GM10248 (cell line): ENCODE measurements at regions not wholly inside any gene's neighbourhood (a gene's known extent, or its start where the extent isn't known, plus 50 kb on each side); places are given as distances from the start of the nearest gene placed in this dataset.

Experiments
- CTCF ChIA-PET: fragments of 300-600 bp; sonication (Branson Sonifier 250); formaldehyde crosslinking; extraction: SDS; loops from one replicate; lab custom pipeline; 2021; ENCODE audit warnings: antibody characterized with exemption; lab: Yijun Ruan, JAX
- POLR2A ChIA-PET: fragments of 350-650 bp; sonication (Branson Sonifier 250); formaldehyde crosslinking; extraction: SDS; loops from one replicate; lab custom pipeline; 2020; ENCODE audit warnings: antibody characterized with exemption; lab: Yijun Ruan, JAX
- DNase-seq: peaks from one replicate; pipeline ENCODE4 v3.0.0; 2012; ENCODE audit errors: extremely low spot score
- CTCF ChIP-seq: IDR thresholded peaks from 2 replicates; pipeline ENCODE4 v1.5.1; 2012; ENCODE audit warnings: mild to moderate bottlenecking, low read depth; ENCODE audit errors: extremely low read depth, missing control alignments, control extremely low read depth

GRCh38 chr14:55819610-55820304, 239.8 kb downstream of the KTN1 start:
- CTCF ChIA-PET = no interaction called here
- POLR2A ChIA-PET = no interaction called here
- DNase-seq = peak; percentile 31
- TF ChIP-seq CTCF = no peak

GRCh38 chr14:55822906-55823305, 242.9 kb downstream of the KTN1 start:
- no peak for TF ChIP-seq CTCF
- POLR2A ChIA-PET = no interaction called here
- CTCF ChIA-PET = no interaction called here
- DNase-seq = no peak

GRCh38 chr14:55832122-55832911, 252.3 kb downstream of the KTN1 start:
- no peak for TF ChIP-seq CTCF
- POLR2A ChIA-PET = no interaction called here
- CTCF ChIA-PET = no interaction called here
- no peak for DNase-seq

GRCh38 chr14:55832974-55833373, 253.0 kb downstream of the KTN1 start:
- no peak for DNase-seq
- CTCF ChIA-PET = interaction anchor here (0.5 to 1.4 kb wide), 2 partner anchors 13 to 101 kb away, joined by 3 read pairs; no protein-coding TSS in a partner anchor
- POLR2A ChIA-PET = no interaction called here
- TF ChIP-seq CTCF = no peak

- ChIA-PET CTCF (no interaction called here), POLR2A (no interaction called here)
- TF ChIP-seq CTCF = no peak
- no peak for DNase-seq
These were observed 254.4 kb downstream of the KTN1 start for GRCh38 chr14:55834390-55834789.

- ChIA-PET POLR2A (no interaction called here), CTCF (interaction anchor here (1.6 kb wide), 1 partner anchor 9 kb away, joined by 5 read pairs; no protein-coding TSS in a partner anchor)
- no peak for DNase-seq
- TF ChIP-seq CTCF = no peak
These were observed 256.0 kb downstream of the KTN1 start for GRCh38 chr14:55835985-55836384.
